HG03520 (cell line): ENCODE measurements at regions not wholly inside any gene's neighbourhood (a gene's known extent, or its start where the extent isn't known, plus 50 kb on each side); places are given as distances from the start of the nearest gene placed in this dataset.

Experiments used
- ATAC-seq: cut with Tn5 transposase; IDR thresholded peaks from one replicate; pipeline ENCODE4 v1.9.1; 2021; ENCODE audit warnings: mild to moderate bottlenecking, moderate library complexity; ENCODE audit not compliant: unreplicated experiment

DNA sequence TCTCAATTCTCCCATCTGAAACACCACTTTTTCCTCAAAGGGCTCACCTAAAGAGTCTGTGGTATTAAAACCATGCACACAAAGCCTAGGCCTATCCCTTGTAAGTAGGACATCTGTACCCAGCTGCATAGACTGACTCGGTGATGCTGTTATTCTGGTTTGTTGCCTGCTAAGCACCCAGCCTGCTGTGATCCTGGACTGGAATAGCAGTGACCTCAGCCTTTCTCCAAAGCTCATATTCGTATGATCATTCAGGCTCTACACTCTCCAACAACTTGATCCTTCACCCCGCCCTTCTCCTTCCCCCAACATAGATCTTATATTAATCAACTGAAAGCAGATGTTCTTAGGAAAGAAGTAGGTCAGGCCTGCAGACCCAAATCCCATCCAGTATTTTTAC is 81.4 kb upstream of the WWC1 start:
- ATAC-seq: no peak

DNA sequence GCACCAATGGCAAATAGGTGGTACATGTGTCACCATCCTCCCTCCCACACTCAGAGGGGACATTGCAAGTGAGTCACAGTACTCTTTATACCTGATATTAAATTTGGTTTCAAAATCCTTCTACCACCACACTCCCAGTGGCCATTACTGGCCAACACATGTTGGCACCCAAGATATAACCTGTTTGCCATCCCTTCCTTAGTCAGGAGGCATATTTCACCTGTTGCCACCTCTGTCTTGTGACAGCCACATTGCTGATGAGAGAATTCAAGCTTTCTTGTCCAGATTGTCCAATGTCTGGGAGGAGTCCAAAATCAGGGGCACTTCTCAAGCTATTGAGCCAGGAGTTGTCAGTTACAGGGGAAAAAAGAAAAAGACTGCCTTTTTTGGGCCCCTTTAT is 80.2 kb upstream of the WWC1 start:
- ATAC-seq: no peak

DNA sequence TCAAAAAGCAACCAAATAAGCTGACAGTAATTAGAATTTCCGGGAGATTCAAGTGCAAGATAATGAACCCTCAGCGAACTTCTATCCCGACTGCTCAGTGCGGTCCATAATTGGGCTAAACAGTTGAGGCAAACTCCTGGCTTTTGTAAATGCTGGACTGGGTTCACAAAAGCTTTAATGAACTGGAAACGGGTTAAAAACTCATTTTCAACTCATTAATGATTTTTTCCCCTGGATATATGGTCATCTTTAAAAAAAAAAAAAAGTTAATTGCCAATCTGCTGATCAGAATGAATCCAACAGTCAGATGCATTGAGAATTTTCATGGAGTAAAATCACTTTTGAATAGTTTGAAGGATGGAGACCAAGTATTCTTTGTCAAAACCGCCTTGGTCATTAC is 79.5 kb upstream of the WWC1 start:
- no peak for ATAC-seq

DNA sequence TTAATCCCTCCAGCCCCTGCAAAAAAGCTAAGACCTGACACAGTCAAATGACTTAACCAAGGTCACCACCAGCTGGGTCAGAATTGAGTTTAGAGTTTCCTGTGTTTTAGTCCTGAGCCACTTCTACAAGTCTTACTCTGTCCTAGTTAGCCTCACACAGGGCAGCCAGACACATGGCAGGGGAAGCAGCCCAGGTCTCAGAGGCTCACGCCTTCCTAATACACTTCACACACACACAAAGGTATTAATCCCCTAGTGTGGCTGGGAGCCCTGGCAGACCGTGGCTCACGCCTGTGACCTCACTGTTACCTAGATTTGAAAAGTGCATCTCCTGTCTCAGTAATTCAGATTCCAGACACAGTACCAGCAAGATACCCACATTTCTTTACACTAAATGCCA is 77.4 kb upstream of the WWC1 start:
- no peak for ATAC-seq

DNA sequence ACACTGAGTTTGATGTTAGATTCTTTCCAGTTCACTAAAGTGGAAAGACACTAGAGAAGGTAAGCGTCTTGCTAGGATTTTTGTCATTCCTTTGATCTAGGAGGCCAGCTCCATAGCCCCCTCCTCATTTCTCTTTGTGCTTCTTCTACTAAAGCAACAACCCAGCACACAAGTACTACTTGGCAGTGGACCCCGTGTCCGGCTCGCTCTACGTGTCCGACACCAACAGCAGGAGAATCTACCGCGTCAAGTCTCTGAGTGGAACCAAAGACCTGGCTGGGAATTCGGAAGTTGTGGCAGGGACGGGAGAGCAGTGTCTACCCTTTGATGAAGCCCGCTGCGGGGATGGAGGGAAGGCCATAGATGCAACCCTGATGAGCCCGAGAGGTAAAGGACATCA is 76.6 kb upstream of the WWC1 start:
- no peak for ATAC-seq

DNA sequence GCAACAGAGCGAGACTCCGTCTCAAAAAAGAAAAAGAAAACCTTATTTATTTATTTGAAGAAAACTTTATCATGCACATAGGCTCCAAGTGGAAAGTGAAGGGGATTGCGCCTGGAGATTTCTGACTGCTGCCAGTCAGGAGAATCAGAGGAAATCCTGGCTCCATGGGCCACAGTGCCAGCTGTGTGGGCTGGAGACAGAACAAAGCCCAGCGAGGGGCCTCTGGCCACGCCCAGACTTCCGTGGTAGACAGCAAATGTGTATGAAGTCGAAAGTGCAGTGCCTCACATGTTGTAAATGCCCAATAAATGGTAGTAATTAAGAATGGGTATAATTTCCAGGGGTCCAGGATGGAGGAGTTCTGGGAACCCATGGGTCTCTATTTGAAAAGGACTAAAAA is 75.8 kb upstream of the WWC1 start:
- ATAC-seq: no peak

DNA sequence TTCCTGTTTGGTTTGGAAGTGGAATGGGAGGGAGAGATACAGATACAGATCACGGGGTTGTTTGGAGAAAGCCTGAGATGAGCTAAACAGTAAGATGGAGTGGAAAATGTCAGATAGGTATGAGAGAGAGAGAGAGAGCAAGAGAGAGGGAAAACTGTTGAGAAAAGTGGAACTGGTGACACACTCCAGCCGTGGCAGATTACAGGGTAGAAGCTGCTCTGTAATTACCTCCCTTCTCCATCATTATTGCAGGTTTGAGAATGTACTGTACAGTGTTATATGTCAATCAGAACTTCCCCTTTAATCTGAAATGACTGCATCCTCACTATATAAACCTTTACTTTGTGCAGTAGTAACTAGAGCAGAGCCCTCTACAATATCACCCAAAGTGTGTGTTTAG is 74.5 kb upstream of the WWC1 start:
- ATAC-seq: no peak

DNA sequence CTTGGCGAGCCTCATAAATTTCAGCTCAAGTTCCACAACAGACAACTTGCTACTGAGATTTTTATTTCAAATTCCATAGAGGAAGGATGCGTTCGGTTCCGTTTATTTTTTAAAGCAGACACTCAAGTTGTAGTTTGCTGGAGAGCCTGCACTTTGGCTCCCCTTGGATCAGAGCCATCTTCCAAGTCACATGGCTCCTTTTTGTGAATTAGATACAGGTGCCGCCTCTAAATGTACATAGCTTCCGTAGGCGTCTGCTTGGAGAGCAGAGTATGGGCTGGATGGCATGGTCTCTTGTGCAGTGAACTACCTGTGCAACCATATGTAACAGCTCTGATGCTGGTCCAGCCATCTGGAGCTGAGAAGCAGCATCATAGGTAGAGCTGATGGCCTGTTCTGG is 73.9 kb upstream of the WWC1 start:
- ATAC-seq: no peak

DNA sequence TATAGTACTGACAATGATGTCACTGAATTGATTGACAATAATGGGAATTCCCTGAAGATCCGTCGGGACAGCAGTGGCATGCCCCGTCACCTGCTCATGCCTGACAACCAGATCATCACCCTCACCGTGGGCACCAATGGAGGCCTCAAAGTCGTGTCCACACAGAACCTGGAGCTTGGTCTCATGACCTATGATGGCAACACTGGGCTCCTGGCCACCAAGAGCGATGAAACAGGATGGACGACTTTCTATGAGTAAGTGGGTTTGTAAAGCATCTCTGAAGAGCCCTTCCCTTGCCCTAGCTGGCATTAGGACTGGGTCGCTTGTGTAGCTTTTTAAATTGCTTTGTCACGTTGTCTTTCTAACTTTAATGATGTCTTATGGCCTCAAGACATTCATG is 72.7 kb upstream of the WWC1 start:
- no peak for ATAC-seq

DNA sequence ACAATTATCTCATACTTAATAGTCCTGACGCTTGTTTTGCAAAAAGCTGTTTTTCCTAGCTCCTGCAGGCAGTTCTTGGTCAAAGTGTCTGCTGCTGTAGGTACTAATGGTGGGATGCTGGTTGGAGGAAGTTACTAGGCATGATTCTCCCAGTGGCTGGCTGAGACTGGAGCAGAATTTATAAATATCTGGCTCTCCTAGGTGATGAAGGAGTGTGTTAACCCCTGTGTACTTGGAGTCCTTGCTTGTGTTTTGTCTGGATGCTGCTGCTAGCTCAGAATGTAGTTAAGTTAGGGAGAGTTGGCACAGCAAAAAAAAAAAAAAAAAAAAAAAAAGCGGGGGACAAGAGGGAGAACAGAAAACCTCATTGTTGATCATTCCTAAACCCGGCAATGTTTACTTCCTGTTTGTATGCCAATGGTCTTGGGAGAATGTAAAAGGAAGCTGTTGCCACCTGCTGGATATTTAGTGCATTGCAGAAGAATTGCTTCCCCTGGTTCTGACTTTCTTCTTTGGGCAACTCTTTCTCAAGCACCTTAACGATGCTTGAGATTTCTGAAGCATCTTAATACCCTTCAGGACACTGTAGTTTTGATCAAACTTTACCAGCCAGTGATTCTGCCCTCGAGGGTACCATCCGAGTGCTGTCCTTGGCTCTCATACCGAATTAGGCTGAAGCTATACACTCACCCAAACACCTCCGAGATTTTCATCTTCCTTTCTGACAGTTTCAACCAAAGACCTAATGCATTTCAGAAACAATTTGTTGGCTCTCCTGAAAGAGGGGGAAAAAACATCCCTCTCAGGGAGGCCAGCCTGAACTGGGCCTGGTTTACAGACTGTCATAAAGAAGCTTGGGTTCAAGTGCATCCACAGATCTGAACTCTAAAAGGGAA is 71.7 kb upstream of the WWC1 start:
- ATAC-seq: peak; percentile 81

DNA sequence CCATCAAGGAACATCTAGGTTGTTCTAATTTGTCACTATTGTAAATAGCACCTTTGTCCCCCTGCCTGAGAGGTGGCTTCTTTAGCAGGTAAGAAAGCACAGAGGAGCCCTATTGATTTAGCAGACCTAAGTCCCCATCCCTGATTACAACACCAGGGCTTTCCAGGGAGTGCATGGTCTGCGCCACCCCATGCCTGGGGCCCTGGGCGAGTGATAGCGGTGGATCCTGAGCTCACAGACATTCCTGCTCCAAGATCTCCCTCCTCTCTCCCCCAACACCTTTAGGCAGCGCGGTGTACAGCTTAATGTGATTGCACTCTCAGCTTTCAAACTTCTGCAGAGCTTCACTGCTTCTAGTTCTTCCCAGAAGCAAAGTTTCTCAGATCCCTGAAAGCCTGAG is 67.4 kb upstream of the WWC1 start:
- no peak for ATAC-seq

DNA sequence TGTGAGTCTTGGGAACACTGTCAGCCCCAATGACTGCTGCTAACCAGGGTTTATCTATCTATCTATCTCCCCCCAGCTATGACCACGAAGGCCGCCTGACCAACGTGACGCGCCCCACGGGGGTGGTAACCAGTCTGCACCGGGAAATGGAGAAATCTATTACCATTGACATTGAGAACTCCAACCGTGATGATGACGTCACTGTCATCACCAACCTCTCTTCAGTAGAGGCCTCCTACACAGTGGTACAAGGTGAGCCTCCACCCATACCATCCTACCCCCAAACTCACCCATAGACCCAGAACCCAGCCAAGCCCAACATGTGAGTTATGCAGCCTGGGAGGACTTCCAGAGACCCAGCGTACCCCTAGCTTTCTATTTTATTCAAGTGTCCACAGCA is 65.4 kb upstream of the WWC1 start:
- no peak for ATAC-seq

DNA sequence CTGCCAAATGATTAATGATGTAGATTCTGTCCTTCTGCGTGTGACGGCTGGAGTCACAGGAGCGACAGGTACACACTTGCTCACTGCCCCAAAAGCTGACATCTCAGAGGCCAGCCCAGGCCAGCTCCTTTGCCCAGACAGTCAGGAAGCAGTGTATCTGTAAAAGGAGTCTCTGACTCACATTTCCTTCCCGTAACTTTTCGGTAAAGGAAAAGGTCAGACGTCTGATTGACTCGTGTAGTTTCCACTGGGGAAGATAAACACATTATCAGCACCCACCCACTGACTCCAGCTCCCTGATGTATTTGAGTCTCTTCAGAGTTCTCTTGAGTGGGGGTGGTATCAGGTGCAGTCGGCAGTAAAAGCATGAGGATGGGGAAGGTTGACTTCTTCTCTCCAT is 64.4 kb upstream of the WWC1 start:
- no peak for ATAC-seq

DNA sequence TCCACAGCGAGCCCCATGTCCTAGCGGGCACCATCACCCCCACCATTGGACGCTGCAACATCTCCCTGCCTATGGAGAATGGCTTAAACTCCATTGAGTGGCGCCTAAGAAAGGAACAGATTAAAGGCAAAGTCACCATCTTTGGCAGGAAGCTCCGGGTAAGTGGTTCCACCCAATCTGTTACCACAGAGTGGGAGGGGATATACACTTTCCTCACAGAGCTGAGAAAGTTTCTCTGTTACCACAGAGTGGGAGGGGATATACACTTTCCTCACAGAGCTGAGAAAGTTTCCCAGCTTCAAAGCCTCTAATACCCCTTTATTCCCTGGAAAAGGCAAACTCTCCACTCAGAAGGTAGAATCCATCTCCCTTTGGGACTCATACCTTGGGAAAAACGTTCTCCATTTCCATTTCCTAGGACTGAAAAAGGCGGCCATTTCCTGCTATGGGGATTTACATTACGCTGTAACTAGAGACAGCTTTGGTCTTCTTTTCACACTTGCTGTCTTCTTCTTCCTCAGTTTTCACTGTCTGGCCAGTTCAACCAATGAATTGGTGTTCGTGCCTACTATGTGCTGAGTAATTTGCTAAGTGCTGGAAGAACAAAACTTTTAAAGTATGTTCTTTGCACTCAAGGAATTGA is 63.4 kb upstream of the WWC1 start:
- ATAC-seq: peak; percentile 100

DNA sequence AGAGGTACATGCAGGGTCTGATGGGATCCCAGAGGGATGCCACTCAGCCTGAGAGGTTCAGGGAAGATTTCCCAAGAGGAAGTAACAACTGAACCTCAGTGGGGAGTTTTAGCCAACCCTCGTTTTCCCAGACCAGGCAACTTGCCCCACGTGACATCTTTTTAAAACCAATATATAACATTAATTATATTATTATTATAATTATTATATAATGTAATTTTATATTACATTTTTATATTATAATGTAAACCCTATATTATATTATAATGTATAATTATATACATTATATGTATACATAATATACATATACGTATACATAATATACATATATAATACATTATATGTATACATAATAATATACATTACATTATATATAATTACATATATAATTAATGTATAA is 62.8 kb upstream of the WWC1 start:
- no peak for ATAC-seq

DNA sequence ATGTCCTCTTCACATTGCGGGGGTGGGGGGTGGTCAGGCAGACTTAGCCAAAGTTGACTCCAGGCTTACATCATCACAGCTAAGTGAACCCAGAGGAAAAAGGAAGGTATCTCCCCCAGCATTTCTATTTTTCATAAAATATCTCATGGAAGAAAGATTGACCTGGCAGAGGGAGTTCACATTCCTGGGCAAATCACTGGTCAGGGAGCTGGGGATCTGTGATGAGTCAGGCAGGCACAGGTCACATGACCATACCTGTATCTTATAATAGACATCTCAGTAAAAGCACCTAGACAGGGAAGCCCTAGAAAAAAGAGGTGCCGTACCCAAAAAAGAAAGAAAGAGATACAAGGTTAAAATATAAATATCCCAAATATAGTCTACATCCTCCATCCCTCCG is 57.3 kb upstream of the WWC1 start:
- no peak for ATAC-seq

DNA sequence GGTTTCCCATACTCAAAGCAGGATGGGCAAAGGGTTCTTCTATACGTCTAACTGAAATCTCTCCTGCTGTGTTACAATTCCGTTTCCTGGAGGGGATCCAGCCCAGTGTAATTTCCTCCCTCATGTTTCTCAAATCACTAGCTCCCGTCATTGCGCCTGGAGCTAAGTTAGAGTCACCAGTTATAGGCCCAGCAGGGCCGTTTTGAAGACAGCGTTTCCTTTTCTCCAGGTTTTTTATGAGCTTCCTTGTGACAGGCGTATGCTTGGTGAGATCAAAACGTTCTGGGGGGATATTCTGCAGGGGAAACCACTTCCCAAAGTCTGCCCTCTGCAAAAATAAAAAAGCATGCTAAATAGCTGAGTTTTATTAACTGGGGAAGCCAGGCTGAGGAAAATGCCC is 53.0 kb upstream of the WWC1 start:
- ATAC-seq: no peak

DNA sequence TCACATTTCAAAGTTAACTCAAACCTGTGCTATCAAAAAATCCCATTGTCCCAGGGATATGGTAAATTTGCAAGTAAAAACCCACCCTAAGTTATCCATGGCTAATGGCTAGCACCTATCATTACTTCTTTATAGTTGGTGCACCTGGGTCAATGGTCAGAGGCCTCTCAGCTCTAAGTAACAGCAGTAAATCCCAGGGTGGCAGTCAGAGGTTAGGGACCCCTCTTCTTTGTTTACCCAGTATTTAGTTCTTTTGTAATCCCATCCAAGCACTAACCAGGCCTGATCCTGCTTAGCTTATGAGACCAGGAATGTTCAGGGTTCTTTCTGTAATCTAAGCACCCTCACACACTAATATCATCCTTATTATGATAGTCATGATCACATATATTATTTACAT is 52.1 kb upstream of the WWC1 start:
- ATAC-seq: no peak
